H9 (cell line): ENCODE measurements at regions not wholly inside any gene's neighbourhood (a gene's known extent, or its start where the extent isn't known, plus 50 kb on each side); places are given as distances from the start of the nearest gene placed in this dataset.

Source experiments
- DNase-seq: peaks from one replicate; pipeline ENCODE4 v3.0.0-alpha.2; 2017
- H2AFZ ChIP-seq: one replicate; pipeline ENCODE4 v1.6.1; 2013; ENCODE audit warnings: mild to moderate bottlenecking, low read length, control low read depth, moderate library complexity
- H2AK5ac ChIP-seq: 2 replicates; pipeline ENCODE4 v1.6.1; 2013; ENCODE audit warnings: low read length, control low read depth, mixed read lengths; ENCODE audit not compliant: insufficient read length
- H2BK120ac ChIP-seq: one replicate; pipeline ENCODE4 v1.6.1; 2013; ENCODE audit warnings: low read depth, mild to moderate bottlenecking, low read length, control low read depth, inconsistent platforms; ENCODE audit not compliant: poor library complexity, severe bottlenecking
- H2BK12ac ChIP-seq: 2 replicates; pipeline ENCODE4 v1.6.1; 2013; ENCODE audit warnings: low read length, control low read depth, mixed read lengths, low read depth; ENCODE audit not compliant: insufficient read length
- H2BK15ac ChIP-seq: 2 replicates; pipeline ENCODE4 v1.6.1; 2013; ENCODE audit warnings: low read depth, low read length, control low read depth
- H2BK20ac ChIP-seq: one replicate; pipeline ENCODE4 v1.6.1; 2013; ENCODE audit warnings: low read depth, mild to moderate bottlenecking, low read length, control low read depth, inconsistent platforms; ENCODE audit not compliant: poor library complexity, severe bottlenecking
- H2BK5ac ChIP-seq: 2 replicates; pipeline ENCODE4 v1.6.1; 2013; ENCODE audit warnings: low read length, control low read depth, mixed read lengths; ENCODE audit not compliant: insufficient read length
- H3K14ac ChIP-seq: 2 replicates; pipeline ENCODE4 v1.6.1; 2013; ENCODE audit warnings: low read length, control low read depth; ENCODE audit not compliant: insufficient read depth
- H3K18ac ChIP-seq: 2 replicates; pipeline ENCODE4 v1.6.1; 2013; ENCODE audit warnings: low read depth, mild to moderate bottlenecking, mixed read lengths, low read length, control low read depth; ENCODE audit not compliant: insufficient read length
- H3K23ac ChIP-seq: 2 replicates; pipeline ENCODE4 v1.6.1; 2013; ENCODE audit warnings: low read length, control low read depth, mixed read lengths, low read depth; ENCODE audit not compliant: insufficient read length
- H3K23me2 ChIP-seq: 2 replicates; pipeline ENCODE4 v1.6.1; 2013; ENCODE audit warnings: low read depth, mild to moderate bottlenecking, mixed read lengths, low read length, control low read depth; ENCODE audit not compliant: insufficient read length, poor library complexity, severe bottlenecking
- H3K27ac ChIP-seq: 2 replicates; pipeline ENCODE4 v1.5.1; 2013; ENCODE audit warnings: low read length, control low read depth, mixed read lengths, low read depth; ENCODE audit not compliant: insufficient read length
- H3K27me3 ChIP-seq: 2 replicates; pipeline ENCODE4 v1.6.1; 2013; ENCODE audit warnings: low read length, control low read depth, inconsistent platforms; ENCODE audit not compliant: insufficient read depth
- H3K4ac ChIP-seq: 2 replicates; pipeline ENCODE4 v1.6.1; 2013; ENCODE audit warnings: low read depth, mild to moderate bottlenecking, control low read depth, inconsistent platforms, low read length, moderate library complexity
- H3K4me1 ChIP-seq: 2 replicates; pipeline ENCODE4 v1.6.1; 2013; ENCODE audit warnings: low read length, control low read depth, inconsistent platforms; ENCODE audit not compliant: insufficient read depth
- H3K4me2 ChIP-seq: 2 replicates; pipeline ENCODE4 v1.6.1; 2013; ENCODE audit warnings: low read length, control low read depth, mixed read lengths; ENCODE audit not compliant: insufficient read length, insufficient read depth
- H3K56ac ChIP-seq: 2 replicates; pipeline ENCODE4 v1.6.1; 2013; ENCODE audit warnings: low read depth, mild to moderate bottlenecking, mixed read lengths, low read length, control low read depth; ENCODE audit not compliant: insufficient read length
- H3K79me1 ChIP-seq: 2 replicates; pipeline ENCODE4 v1.6.1; 2013; ENCODE audit warnings: low read depth, mild to moderate bottlenecking, moderate library complexity, low read length, control low read depth, inconsistent platforms; ENCODE audit not compliant: insufficient read depth, poor library complexity, severe bottlenecking
- H3K79me2 ChIP-seq: 2 replicates; pipeline ENCODE4 v1.6.1; 2013; ENCODE audit warnings: low read length, control low read depth, inconsistent platforms; ENCODE audit not compliant: insufficient read depth
- H3K9ac ChIP-seq: 2 replicates; pipeline ENCODE4 v1.6.1; 2013; ENCODE audit warnings: low read length, control low read depth, mixed read lengths; ENCODE audit not compliant: insufficient read length; ENCODE audit errors: extremely low read depth
- H3K9me3 ChIP-seq: one replicate; pipeline ENCODE4 v1.6.1; 2013; ENCODE audit warnings: low read depth, low read length, inconsistent platforms; ENCODE audit not compliant: control insufficient read depth
- H3T11ph ChIP-seq: one replicate; pipeline ENCODE4 v1.6.1; 2013; ENCODE audit warnings: mild to moderate bottlenecking, low read length, control low read depth, inconsistent platforms
- H4K20me1 ChIP-seq: one replicate; pipeline ENCODE4 v1.6.1; 2013; ENCODE audit not compliant: control insufficient read depth, insufficient read length, insufficient read depth
- H4K5ac ChIP-seq: 2 replicates; pipeline ENCODE4 v1.6.1; 2013; ENCODE audit warnings: low read depth, mild to moderate bottlenecking, mixed read lengths, low read length, control low read depth; ENCODE audit not compliant: insufficient read length
- H4K8ac ChIP-seq: replicated peaks from 2 replicates; pipeline ENCODE4 v1.6.1; 2013; ENCODE audit warnings: low read length, control low read depth, mixed read lengths, low read depth; ENCODE audit not compliant: insufficient read length
- H4K91ac ChIP-seq: 2 replicates; pipeline ENCODE4 v1.6.1; 2013; ENCODE audit warnings: low read depth, mild to moderate bottlenecking, moderate library complexity, mixed read lengths, low read length, control low read depth; ENCODE audit not compliant: insufficient read length
- H3K27ac Mint-ChIP-seq, 3 experiments: 2 replicates in 2 of 3; 3 replicates in 1 of 3; pipeline ENCODE4 v1.8.0; 2020 to 2021; ENCODE audit warnings: mixed read lengths in 3 of 3, mild to moderate bottlenecking in 1 of 3, moderate library complexity in 1 of 3
- H3K27me3 Mint-ChIP-seq: 2 replicates; pipeline ENCODE4 v1.8.0; 2021; ENCODE audit warnings: low read depth, mild to moderate bottlenecking, moderate library complexity, mixed read lengths
- H3K36me3 Mint-ChIP-seq, 3 experiments: 2 replicates in 2 of 3; 3 replicates in 1 of 3; pipeline ENCODE4 v1.8.0; 2020 to 2021; ENCODE audit warnings: low read depth in 3 of 3, mixed read lengths in 3 of 3; ENCODE audit not compliant: insufficient read depth in 1 of 3
- H3K4me1 Mint-ChIP-seq, 2 experiments: 2 replicates each; pipeline ENCODE4 v1.8.0; 2020; ENCODE audit warnings: mixed read lengths in 2 of 2
- H3K4me3 Mint-ChIP-seq, 2 experiments: 2 replicates in 1 of 2; 3 replicates in 1 of 2; pipeline ENCODE4 v1.8.0; 2020 to 2021; ENCODE audit warnings: mild to moderate bottlenecking in 2 of 2, mixed read lengths in 2 of 2, moderate library complexity in 1 of 2
- H3K9me3 Mint-ChIP-seq, 2 experiments: 2 replicates in 1 of 2; 3 replicates in 1 of 2; pipeline ENCODE4 v1.8.0; 2020; ENCODE audit warnings: mild to moderate bottlenecking in 2 of 2, mixed read lengths in 2 of 2, moderate library complexity in 1 of 2
- CTCF ChIP-seq: fragments of 200-600 bp; sonication (generic); conservative IDR thresholded peaks from 3 replicates; pipeline ENCODE4 v1.8.0; 2021; ENCODE audit warnings: antibody characterized with exemption, mild to moderate bottlenecking
- WGBS: extraction: QIAGEN DNeasy Blood & Tissue Kit; methylation state at CpG from one replicate; pipeline ENCODE4 v1.1.7; 2013; ENCODE audit warnings: missing lambda C conversion rate, low lambda C conversion rate, mixed read lengths; ENCODE audit not compliant: insufficient read length; ENCODE audit errors: extremely low coverage; 5-methylcytosine and 5-hydroxymethylcytosine counted together

GRCh38 chr18:40662898-40663437 lies 1292.1 kb upstream of the PIK3C3 start:
- no peak overlapping the region for H3K4me3 Mint-ChIP-seq
- H2BK120ac ChIP-seq = no peak overlapping the region
- H3K4me1 Mint-ChIP-seq = no peaks in the 10 kb centered on the region
- H3K56ac ChIP-seq = no peak overlapping the region
- no peak for DNase-seq
- H3K9me3 ChIP-seq = no peaks in the 10 kb centered on the region
- H4K8ac ChIP-seq = no peak overlapping the region
- no peaks in the 10 kb centered on the region for H3K36me3 Mint-ChIP-seq
- H2AFZ ChIP-seq = no peak overlapping the region
- H3T11ph ChIP-seq = no peak overlapping the region
- no peaks in the 10 kb centered on the region for H3K27me3 ChIP-seq
- no peak overlapping the region for H3K14ac ChIP-seq
- no peaks in the 10 kb centered on the region for H3K27me3 Mint-ChIP-seq
- no peak for TF ChIP-seq CTCF
- no peak overlapping the region for H4K5ac ChIP-seq
- H3K4me1 ChIP-seq = no peaks in the 10 kb centered on the region
- whole genome bisulfite sequencing = no CpG with 5 or more reads among the region's 16 CpGs
- H3K79me1 ChIP-seq = no peaks in the 10 kb centered on the region
- H4K20me1 ChIP-seq = no peaks in the 10 kb centered on the region
- H3K4me2 ChIP-seq = no peak overlapping the region
- no peak overlapping the region for H3K4ac ChIP-seq
- H2BK5ac ChIP-seq = no peak overlapping the region
- no peak overlapping the region for H3K27ac ChIP-seq
- no peak overlapping the region for H2BK15ac ChIP-seq
- no peak overlapping the region for H3K18ac ChIP-seq
- H2BK20ac ChIP-seq = no peak overlapping the region
- H3K9me3 Mint-ChIP-seq = peaks cover 0 to 4% of the 10 kb centered on the region in 2 experiments; a peak in 1 of 5 replicates
- no peak overlapping the region for H3K23ac ChIP-seq
- peak overlapping the region in 1 of 3 experiments; percentile 70; a peak in 1 of 7 replicates for H3K27ac Mint-ChIP-seq
- no peaks in the 10 kb centered on the region for H3K79me2 ChIP-seq
- H3K9ac ChIP-seq = no peak overlapping the region
- no peaks in the 10 kb centered on the region for H3K23me2 ChIP-seq
- H4K91ac ChIP-seq = no peak overlapping the region
- no peak overlapping the region for H2BK12ac ChIP-seq
- H2AK5ac ChIP-seq = no peak overlapping the region
